Glomerular endothelial cell (primary cell): ENCODE measurements at regions not wholly inside any gene's neighbourhood (a gene's known extent, or its start where the extent isn't known, plus 50 kb on each side); places are given as distances from the start of the nearest gene placed in this dataset.
A peak's percentile ranks its signal among the peaks of the same experiment; 100 is the strongest.

Experiments
- DNase-seq: peaks from one replicate; pipeline ENCODE4 v3.0.0-alpha.2; 2011; ENCODE audit warnings: low read depth, low spot score; ENCODE audit errors: extremely low read depth

- DNase-seq, result no peak
Observed at GRCh38 chr6:145023116-145023726, 712.1 kb downstream of the EPM2A start.

- DNase-seq, result no peak
Observed at GRCh38 chr6:145025488-145025887, 709.8 kb downstream of the EPM2A start.

- no peak for DNase-seq
Observed at GRCh38 chr6:145026267-145026679, 709.0 kb downstream of the EPM2A start.

- peak; percentile 25 for DNase-seq
Observed at GRCh38 chr6:145028144-145028818, 707.0 kb downstream of the EPM2A start.

GRCh38 chr6:145031001-145031400 is 704.3 kb downstream of the EPM2A start:
- DNase-seq, result no peak

GRCh38 chr6:145031962-145032361 is 703.4 kb downstream of the EPM2A start:
- no peak for DNase-seq

- DNase-seq, result no peak
Observed at GRCh38 chr6:145032562-145033145, 702.7 kb downstream of the EPM2A start.

GRCh38 chr6:145034664-145035063 is 700.7 kb downstream of the EPM2A start:
- DNase-seq, result no peak

- no peak for DNase-seq
Observed at GRCh38 chr6:145036236-145036635, 699.1 kb downstream of the EPM2A start.

- DNase-seq, result no peak
Observed at GRCh38 chr6:145036848-145037567, 698.3 kb downstream of the EPM2A start.

GRCh38 chr6:145042559-145042958 is 692.8 kb downstream of the EPM2A start:
- DNase-seq, result no peak

GRCh38 chr6:145043926-145044500 is 691.3 kb downstream of the EPM2A start:
- no peak for DNase-seq

GRCh38 chr6:145044641-145045246 is 690.6 kb downstream of the EPM2A start:
- no peak for DNase-seq

GRCh38 chr6:145045582-145045981 is 689.7 kb downstream of the EPM2A start:
- no peak for DNase-seq

- DNase-seq, result no peak
Observed at GRCh38 chr6:145047891-145048290, 687.4 kb downstream of the EPM2A start.

- DNase-seq, result no peak
Observed at GRCh38 chr6:145051661-145052060, 683.7 kb downstream of the EPM2A start.

- no peak for DNase-seq
Observed at GRCh38 chr6:145055567-145055966, 679.8 kb downstream of the EPM2A start.

GRCh38 chr6:145060714-145061113 is 674.6 kb downstream of the EPM2A start:
- no peak for DNase-seq

GRCh38 chr6:145063091-145063490 is 672.2 kb downstream of the EPM2A start:
- DNase-seq, result no peak

GRCh38 chr6:145067430-145067829 is 667.9 kb downstream of the EPM2A start:
- no peak for DNase-seq

- DNase-seq, result no peak
Observed at GRCh38 chr6:145068577-145068976, 666.7 kb downstream of the EPM2A start.
